ENCODE measurements at regions not wholly inside any gene's neighbourhood (a gene's known extent, or its start where the extent isn't known, plus 50 kb on each side); places are given as distances from the start of the nearest gene placed in this dataset.

DNA sequence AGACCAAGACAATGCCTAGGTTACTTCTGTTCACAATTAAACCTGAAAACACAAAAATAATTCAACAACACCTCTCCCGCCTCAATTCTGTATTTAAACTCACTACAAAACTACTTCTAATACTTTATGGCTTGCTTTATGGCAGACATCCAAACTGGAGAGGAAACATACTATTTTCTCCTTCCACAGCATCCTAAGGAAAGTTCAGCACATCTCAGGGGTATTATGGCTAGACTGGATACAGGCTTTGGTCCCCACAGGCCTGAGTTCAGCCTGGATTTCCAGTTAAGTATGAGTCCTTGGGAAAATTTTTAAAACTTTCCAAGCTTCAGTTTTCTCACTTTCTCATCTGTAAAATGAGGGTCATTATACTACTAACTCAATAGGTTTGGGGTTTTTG, 480.2 kb downstream of the CAAP1 start:
- no peak overlapping the region for H3K4me3 ChIP-seq
- H3K27ac ChIP-seq, result no peak overlapping the region
- no peak for TF ChIP-seq POLR2A (IDR thresholded peaks at IDR 0.05)
- TF ChIP-seq, protein P1, sequence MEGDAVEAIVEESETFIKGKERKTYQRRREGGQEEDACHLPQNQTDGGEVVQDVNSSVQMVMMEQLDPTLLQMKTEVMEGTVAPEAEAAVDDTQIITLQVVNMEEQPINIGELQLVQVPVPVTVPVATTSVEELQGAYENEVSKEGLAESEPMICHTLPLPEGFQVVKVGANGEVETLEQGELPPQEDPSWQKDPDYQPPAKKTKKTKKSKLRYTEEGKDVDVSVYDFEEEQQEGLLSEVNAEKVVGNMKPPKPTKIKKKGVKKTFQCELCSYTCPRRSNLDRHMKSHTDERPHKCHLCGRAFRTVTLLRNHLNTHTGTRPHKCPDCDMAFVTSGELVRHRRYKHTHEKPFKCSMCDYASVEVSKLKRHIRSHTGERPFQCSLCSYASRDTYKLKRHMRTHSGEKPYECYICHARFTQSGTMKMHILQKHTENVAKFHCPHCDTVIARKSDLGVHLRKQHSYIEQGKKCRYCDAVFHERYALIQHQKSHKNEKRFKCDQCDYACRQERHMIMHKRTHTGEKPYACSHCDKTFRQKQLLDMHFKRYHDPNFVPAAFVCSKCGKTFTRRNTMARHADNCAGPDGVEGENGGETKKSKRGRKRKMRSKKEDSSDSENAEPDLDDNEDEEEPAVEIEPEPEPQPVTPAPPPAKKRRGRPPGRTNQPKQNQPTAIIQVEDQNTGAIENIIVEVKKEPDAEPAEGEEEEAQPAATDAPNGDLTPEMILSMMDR (IDR thresholded peaks at IDR 0.05), result no peak
- intact Hi-C loops (cut with DNase I; ENCODE audit: low total_unique reads), result no loop called here
- peaks cover 0 to 4% of the 10 kb centered on the region in 2 donors for H3K4me1 ChIP-seq
- H3K9me3 ChIP-seq, result no peaks in the 10 kb centered on the region
- no peaks in the 10 kb centered on the region for H3K36me3 ChIP-seq
- no peak for DNase-seq
- H3K27me3 ChIP-seq, result no peaks in the 10 kb centered on the region

DNA sequence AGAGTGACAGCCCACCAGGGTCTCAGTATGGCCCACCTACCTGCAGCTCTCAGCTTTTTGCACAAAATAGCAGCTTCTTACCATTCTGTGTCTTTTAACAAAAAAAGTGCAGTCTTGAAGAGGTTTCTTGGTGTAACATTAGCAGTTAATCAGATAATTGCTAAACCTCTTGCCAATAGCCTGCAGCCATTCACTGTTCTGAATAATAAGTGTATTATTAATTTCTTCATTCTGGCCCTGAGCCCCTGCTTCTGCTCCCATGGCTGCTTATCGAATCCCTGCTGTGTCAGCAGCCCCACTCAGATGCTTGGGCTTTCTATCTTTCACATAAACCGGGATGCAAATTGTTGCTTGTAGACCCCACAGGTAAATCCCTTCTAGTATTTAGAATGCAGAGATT, 485.9 kb downstream of the CAAP1 start:
- no peaks in the 10 kb centered on the region for H3K4me1 ChIP-seq
- H3K36me3 ChIP-seq, result no peaks in the 10 kb centered on the region
- no peak overlapping the region for H3K4me3 ChIP-seq
- intact Hi-C loops (cut with DNase I; ENCODE audit: low total_unique reads), result no loop called here
- no peaks in the 10 kb centered on the region for H3K9me3 ChIP-seq
- no peak for DNase-seq
- TF ChIP-seq, protein P1 (IDR thresholded peaks at IDR 0.05), result no peak
- no peak for TF ChIP-seq POLR2A (IDR thresholded peaks at IDR 0.05)
- no peak overlapping the region for H3K27ac ChIP-seq
- H3K27me3 ChIP-seq, result no peaks in the 10 kb centered on the region

DNA sequence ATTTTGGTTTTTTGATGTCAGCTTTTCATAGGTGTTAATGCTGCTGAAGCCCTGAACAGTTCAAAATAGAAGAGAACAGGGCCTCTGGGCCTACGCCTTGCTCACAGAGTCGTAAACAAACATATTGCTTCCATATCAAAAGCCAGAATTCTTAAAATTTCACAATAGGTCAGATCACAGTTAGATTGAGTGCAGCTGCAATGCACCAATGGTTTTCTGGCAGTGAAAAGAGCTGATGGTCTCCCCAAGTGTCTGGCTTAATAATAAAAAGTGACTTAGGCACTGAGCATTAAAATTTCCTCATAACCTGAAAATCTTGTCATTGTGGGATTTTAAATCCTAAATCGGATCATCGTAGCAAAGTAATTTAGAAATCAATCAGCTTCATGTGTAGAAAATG, 493.0 kb downstream of the CAAP1 start:
- H3K4me1 ChIP-seq, result no peaks in the 10 kb centered on the region
- intact Hi-C loops (cut with DNase I; ENCODE audit: low total_unique reads), result no loop called here
- no peaks in the 10 kb centered on the region for H3K36me3 ChIP-seq
- DNase-seq, result no peak
- no peak overlapping the region for H3K27ac ChIP-seq
- no peaks in the 10 kb centered on the region for H3K27me3 ChIP-seq
- no peak overlapping the region for H3K4me3 ChIP-seq
- no peaks in the 10 kb centered on the region for H3K9me3 ChIP-seq
- TF ChIP-seq POLR2A (IDR thresholded peaks at IDR 0.05), result no peak
- TF ChIP-seq, protein P1 (IDR thresholded peaks at IDR 0.05), result no peak

DNA sequence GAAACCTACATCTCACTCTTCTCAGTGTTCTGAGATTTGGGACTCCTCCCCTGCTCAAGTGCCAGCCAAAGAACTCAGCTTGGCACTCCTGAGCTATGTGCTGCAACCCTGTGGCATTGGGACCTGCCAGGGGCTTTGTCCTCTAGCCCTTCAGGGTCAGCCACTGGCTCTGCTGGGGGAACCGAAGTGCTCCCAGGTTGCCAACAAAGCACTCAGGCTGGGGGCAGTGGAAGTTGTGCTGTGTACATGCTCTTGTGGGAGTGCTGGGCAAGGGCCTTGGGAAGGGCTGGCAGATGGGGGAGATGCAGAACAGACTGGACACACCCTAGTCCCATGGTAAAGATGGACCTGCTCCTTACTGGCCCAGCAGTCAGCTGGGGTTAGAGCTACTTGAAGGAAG, 498.6 kb downstream of the CAAP1 start:
- Histone ChIP-seq H3K27me3 (no peaks in the 10 kb centered on the region), H3K4me3 (no peak overlapping the region), H3K9me3 (no peaks in the 10 kb centered on the region), H3K27ac (no peak overlapping the region), H3K36me3 (no peaks in the 10 kb centered on the region), H3K4me1 (no peaks in the 10 kb centered on the region)
- no peak for TF ChIP-seq POLR2A (IDR thresholded peaks at IDR 0.05)
- TF ChIP-seq, protein P1 (IDR thresholded peaks at IDR 0.05), result no peak
- intact Hi-C loops (cut with DNase I; ENCODE audit: low total_unique reads), result no loop called here
- DNase-seq, result no peak

DNA sequence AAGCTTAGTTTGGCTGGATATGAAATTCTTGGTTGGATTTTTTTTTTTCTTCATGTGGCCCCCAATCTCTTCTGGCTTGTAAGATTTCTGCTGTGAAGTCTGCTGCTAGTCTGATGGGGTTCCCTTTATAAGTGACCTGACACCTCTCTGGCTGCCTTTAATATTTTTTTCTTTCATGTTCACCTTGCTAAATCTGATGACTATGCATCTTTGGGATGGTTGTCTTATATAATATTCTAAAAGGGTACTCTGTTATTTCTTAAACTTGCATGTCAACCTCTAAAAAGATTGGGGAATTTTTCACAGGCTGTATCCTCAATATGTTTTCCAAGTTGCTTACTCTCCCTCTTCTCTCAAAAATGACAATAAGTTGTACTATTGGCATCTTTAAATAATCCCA, 500.0 kb downstream of the CAAP1 start:
- no peak for DNase-seq
- H3K27ac ChIP-seq, result no peak overlapping the region
- no peaks in the 10 kb centered on the region for H3K36me3 ChIP-seq
- H3K4me1 ChIP-seq, result no peaks in the 10 kb centered on the region
- H3K27me3 ChIP-seq, result no peaks in the 10 kb centered on the region
- TF ChIP-seq, protein P1 (IDR thresholded peaks at IDR 0.05), result no peak
- TF ChIP-seq POLR2A (IDR thresholded peaks at IDR 0.05), result no peak
- no peak overlapping the region for H3K4me3 ChIP-seq
- intact Hi-C loops (cut with DNase I; ENCODE audit: low total_unique reads), result no loop called here
- no peaks in the 10 kb centered on the region for H3K9me3 ChIP-seq
